OCI-LY1 (cell line): ENCODE measurements at regions not wholly inside any gene's neighbourhood (a gene's known extent, or its start where the extent isn't known, plus 50 kb on each side); places are given as distances from the start of the nearest gene placed in this dataset.

Source experiments
- H2AFZ ChIP-seq: fragments of 200-600 bp; sonication (generic), shearing (Covaris generic); 2 replicates; pipeline ENCODE4 v1.6.0; 2014; ENCODE audit warnings: antibody characterized with exemption, mild to moderate bottlenecking, low read length
- H3F3A ChIP-seq: fragments of 200-600 bp; sonication (generic), shearing (Covaris generic); 2 replicates; pipeline ENCODE4 v1.6.0; 2014; ENCODE audit warnings: mild to moderate bottlenecking, antibody characterized with exemption, low read length, moderate library complexity; ENCODE audit not compliant: insufficient read depth
- H3K27ac ChIP-seq: fragments of 200-600 bp; sonication (generic); 2 replicates; pipeline ENCODE4 v1.5.1; 2014; ENCODE audit warnings: low read length, mixed run types, mild to moderate bottlenecking, low read depth; ENCODE audit not compliant: poor library complexity, severe bottlenecking
- H3K27me3 ChIP-seq: fragments of 200-600 bp; sonication (generic); 2 replicates; pipeline ENCODE4 v1.6.0; 2014; ENCODE audit warnings: antibody characterized with exemption, mild to moderate bottlenecking, low read length, moderate library complexity; ENCODE audit not compliant: insufficient read depth
- H3K36me3 ChIP-seq: fragments of 200-600 bp; sonication (generic); 2 replicates; pipeline ENCODE4 v1.6.1; 2014; ENCODE audit warnings: mild to moderate bottlenecking, antibody characterized with exemption, low read length, moderate library complexity, mixed read lengths; ENCODE audit not compliant: insufficient read depth
- H3K4me1 ChIP-seq: fragments of 200-600 bp; sonication (generic); 2 replicates; pipeline ENCODE4 v1.5.1; 2014; ENCODE audit warnings: mild to moderate bottlenecking, low read length, moderate library complexity; ENCODE audit not compliant: insufficient read depth, severe bottlenecking
- H3K4me2 ChIP-seq: fragments of 200-600 bp; sonication (generic), shearing (Covaris generic); 2 replicates; pipeline ENCODE4 v1.6.1; 2014; ENCODE audit warnings: low read length
- H3K4me3 ChIP-seq: fragments of 200-600 bp; sonication (generic); 2 replicates; pipeline ENCODE4 v1.5.1; 2014; ENCODE audit warnings: low read length, low read depth, mild to moderate bottlenecking, mixed read lengths; ENCODE audit not compliant: poor library complexity, severe bottlenecking
- H3K79me2 ChIP-seq: fragments of 200-600 bp; shearing (Covaris generic); 2 replicates; pipeline ENCODE4 v1.6.1; 2016; ENCODE audit warnings: mixed run types, low read length, mixed read lengths; ENCODE audit not compliant: insufficient read depth
- H3K9ac ChIP-seq: fragments of 200-600 bp; sonication (generic), shearing (Covaris generic); 2 replicates; pipeline ENCODE4 v1.6.1; 2014; ENCODE audit warnings: mild to moderate bottlenecking, low read length, mixed read lengths
- H3K9me2 ChIP-seq: fragments of 200-600 bp; sonication (generic), shearing (Covaris generic); 2 replicates; pipeline ENCODE4 v1.6.1; 2014; ENCODE audit warnings: low read depth, mild to moderate bottlenecking, low read length, mixed read lengths
- H3K9me3 ChIP-seq: fragments of 200-600 bp; shearing (Covaris generic); 2 replicates; pipeline ENCODE4 v1.6.1; 2014; ENCODE audit warnings: low read length, mixed read lengths
- H4K20me1 ChIP-seq: fragments of 200-600 bp; sonication (generic), shearing (Covaris generic); 2 replicates; pipeline ENCODE4 v1.6.0; 2016; ENCODE audit warnings: mild to moderate bottlenecking, low read length; ENCODE audit not compliant: insufficient read depth
- CTCF ChIP-seq: fragments of 200-600 bp; sonication (generic), shearing (Covaris generic); IDR thresholded peaks from 2 replicates; pipeline ENCODE4 v1.5.1; 2017; ENCODE audit warnings: mild to moderate bottlenecking, antibody characterized with exemption, low read length, moderate library complexity, mixed read lengths
- EZH2 ChIP-seq: fragments of 200-600 bp; sonication (generic), shearing (Covaris generic); IDR thresholded peaks from 2 replicates; pipeline ENCODE4 v1.8.0; 2017; ENCODE audit warnings: borderline replicate concordance, mixed run types, mild to moderate bottlenecking, antibody characterized with exemption, low read length, moderate library complexity, mixed read lengths

DNA sequence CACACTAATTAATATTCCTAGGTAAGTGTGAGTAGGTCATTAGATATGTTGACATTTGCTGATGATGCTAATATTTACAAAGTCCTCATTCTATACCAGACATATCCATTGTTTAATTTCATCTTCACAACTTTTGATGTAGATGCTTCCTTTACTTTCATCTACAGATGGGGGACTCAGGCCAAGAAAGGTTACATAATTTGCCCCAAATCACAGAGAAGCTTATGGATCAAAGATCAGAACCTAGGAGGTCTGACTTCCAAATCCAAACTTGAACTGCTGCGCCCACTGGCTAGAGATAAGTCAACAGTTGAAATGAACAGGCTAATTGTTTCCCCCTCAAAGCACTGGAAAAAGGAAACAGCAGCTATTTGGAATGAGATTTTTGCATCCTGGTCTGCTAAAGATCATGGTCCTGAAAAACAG, 95.6 kb upstream of the TMEM178A start:
- Histone ChIP-seq H3K4me2 (no peak overlapping the region), H3K4me3 (no peak overlapping the region), H3K79me2 (no peaks in the 10 kb centered on the region), H3F3A (no peaks in the 10 kb centered on the region), H2AFZ (no peak overlapping the region), H3K9ac (no peak overlapping the region), H3K4me1 (no peaks in the 10 kb centered on the region), H4K20me1 (no peaks in the 10 kb centered on the region), H3K27ac (no peak overlapping the region), H3K27me3 (no peaks in the 10 kb centered on the region), H3K9me3 (no peaks in the 10 kb centered on the region), H3K36me3 (no peaks in the 10 kb centered on the region), H3K9me2 (no peaks in the 10 kb centered on the region)
- no peak for TF ChIP-seq CTCF
- no peak for TF ChIP-seq EZH2

- Histone ChIP-seq H3K27me3 (no peaks in the 10 kb centered on the region), H3K79me2 (no peaks in the 10 kb centered on the region), H3K9ac (no peak overlapping the region), H3K27ac (no peak overlapping the region), H3K4me3 (no peak overlapping the region), H3K9me2 (no peaks in the 10 kb centered on the region), H4K20me1 (no peaks in the 10 kb centered on the region), H3K36me3 (no peaks in the 10 kb centered on the region), H2AFZ (no peak overlapping the region), H3K4me1 (no peaks in the 10 kb centered on the region), H3K9me3 (no peaks in the 10 kb centered on the region), H3F3A (no peaks in the 10 kb centered on the region), H3K4me2 (no peak overlapping the region)
- TF ChIP-seq CTCF (no peak), EZH2 (no peak)
These were observed 95.1 kb upstream of the TMEM178A start for GRCh38 chr2:39570614-39571013.

DNA sequence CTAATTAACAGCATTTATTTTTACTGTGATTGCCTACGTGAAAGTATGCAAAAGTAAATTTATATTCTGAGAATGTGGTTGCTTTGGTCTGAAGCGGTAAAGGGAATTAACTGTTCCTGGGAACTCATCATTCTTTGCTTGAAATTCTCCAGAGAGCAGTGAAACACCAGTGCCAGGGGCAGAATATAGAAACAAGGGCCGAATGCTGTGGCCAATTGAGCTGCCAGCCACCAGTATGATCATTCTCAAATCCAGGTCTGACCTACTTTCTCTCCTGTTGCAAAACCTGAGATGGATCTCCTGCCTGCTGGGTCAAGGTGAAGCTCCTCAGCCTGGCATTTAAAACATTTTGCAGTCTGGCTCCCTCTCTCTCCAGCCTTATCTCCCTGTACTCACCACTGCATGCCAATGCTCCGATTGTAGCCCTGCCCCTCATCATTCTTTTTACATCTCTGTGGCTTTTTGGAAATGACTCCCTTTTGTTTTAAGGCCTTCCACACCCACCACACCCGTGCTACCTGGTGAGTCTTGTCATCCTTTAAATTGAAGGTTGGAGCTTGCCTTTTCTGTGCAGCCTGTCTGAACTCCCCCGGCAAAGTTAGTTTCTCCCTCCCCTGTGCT, 94.5 kb upstream of the TMEM178A start:
- Histone ChIP-seq H3F3A (no peaks in the 10 kb centered on the region), H3K9me3 (no peaks in the 10 kb centered on the region), H3K27ac (no peak overlapping the region), H3K9me2 (no peaks in the 10 kb centered on the region), H4K20me1 (no peaks in the 10 kb centered on the region), H3K4me2 (no peak overlapping the region), H3K36me3 (no peaks in the 10 kb centered on the region), H3K4me1 (no peaks in the 10 kb centered on the region), H3K79me2 (no peaks in the 10 kb centered on the region), H3K4me3 (no peak overlapping the region), H3K27me3 (no peaks in the 10 kb centered on the region), H2AFZ (no peak overlapping the region), H3K9ac (no peak overlapping the region)
- TF ChIP-seq EZH2, result no peak
- TF ChIP-seq CTCF, result no peak
